Caco-2 (cell line): ENCODE measurements at regions not wholly inside any gene's neighbourhood (a gene's known extent, or its start where the extent isn't known, plus 50 kb on each side); places are given as distances from the start of the nearest gene placed in this dataset.

Experiments used
- BruUV-seq: library from RNA; stranded (reverse); fragments of 400-500 nt; replicated peaks from 2 replicates; lab custom pipeline; 2021; lab: Mats Ljungman, UMichigan
- CTCF ChIA-PET: fragments of 300-600 bp; sonication (Branson Sonifier 250); formaldehyde crosslinking; loops from one replicate; lab custom pipeline; 2022; ENCODE audit warnings: antibody characterized with exemption; lab: Charles Lee
- POLR2A ChIA-PET: fragments of 300-600 bp; sonication (Branson Sonifier 250); formaldehyde crosslinking; loops from one replicate; lab custom pipeline; 2022; ENCODE audit warnings: antibody characterized with exemption; lab: Charles Lee
- DNase-seq, 2 experiments: peaks; one replicate each; pipeline versions ENCODE4 v3.0.0 to v3.0.0-alpha.2; 2020 to 2022
- H3K27me3 ChIP-seq: replicated peaks from 2 replicates; pipeline ENCODE4 v1.6.0; 2011; ENCODE audit warnings: low read length; ENCODE audit not compliant: control insufficient read depth, insufficient read depth
- H3K36me3 ChIP-seq: 2 replicates; pipeline ENCODE4 v1.5.1; 2011; ENCODE audit warnings: low read length; ENCODE audit not compliant: control insufficient read depth, insufficient read depth
- H3K4me1 ChIP-seq: fragments of 250-450 bp; sonication (Bioruptor Pico); 2 replicates; pipeline ENCODE4 v1.5.1; 2020; ENCODE audit warnings: mild to moderate bottlenecking
- H3K4me3 ChIP-seq: 2 replicates; pipeline ENCODE4 v1.5.1; 2011; ENCODE audit warnings: low read depth, mild to moderate bottlenecking, control low read depth, low read length
- H3K9me3 ChIP-seq: fragments of 250-450 bp; sonication (Bioruptor Pico); 2 replicates; pipeline ENCODE4 v1.5.1; 2020; ENCODE audit warnings: mild to moderate bottlenecking, moderate library complexity
- H3K27ac Mint-ChIP-seq: one replicate; pipeline ENCODE4 v1.8.0; 2022; ENCODE audit warnings: mixed read lengths; ENCODE audit not compliant: unreplicated experiment
- H3K27me3 Mint-ChIP-seq: one replicate; pipeline ENCODE4 v1.8.0; 2022; ENCODE audit warnings: mixed read lengths; ENCODE audit not compliant: insufficient read depth, unreplicated experiment
- H3K36me3 Mint-ChIP-seq: one replicate; pipeline ENCODE4 v1.8.0; 2022; ENCODE audit warnings: mild to moderate bottlenecking, mixed read lengths; ENCODE audit not compliant: insufficient read depth, unreplicated experiment
- H3K4me1 Mint-ChIP-seq: one replicate; pipeline ENCODE4 v1.8.0; 2022; ENCODE audit warnings: low read depth, mixed read lengths; ENCODE audit not compliant: unreplicated experiment
- H3K4me3 Mint-ChIP-seq: one replicate; pipeline ENCODE4 v1.8.0; 2022; ENCODE audit warnings: mild to moderate bottlenecking, moderate library complexity, mixed read lengths; ENCODE audit not compliant: unreplicated experiment
- H3K9me3 Mint-ChIP-seq: one replicate; pipeline ENCODE4 v1.8.0; 2022; ENCODE audit warnings: mixed read lengths; ENCODE audit not compliant: unreplicated experiment
- CTCF ChIP-seq, 2 experiments: fragments of 200-600 bp in 1 of 2; IDR thresholded peaks; 1 replicate in 1 of 2; 2 replicates in 1 of 2; pipeline versions ENCODE4 v1.5.1 to v1.8.0; 2011 to 2022; ENCODE audit warnings: antibody characterized with exemption in 1 of 2, control low read depth in 1 of 2, inconsistent platforms in 1 of 2, low read depth in 1 of 2, low read length in 1 of 2, mild to moderate bottlenecking in 1 of 2, moderate library complexity in 1 of 2; ENCODE audit not compliant: insufficient read depth in 1 of 2, severe bottlenecking in 1 of 2, unreplicated experiment in 1 of 2
- intact Hi-C: fragments of 100-400 bp; cut with micrococcal nuclease; formaldehyde crosslinking; loops from one replicate; pipeline ENCODE4 v1.10.0; 2022; ENCODE audit not compliant: unreplicated experiment

DNA sequence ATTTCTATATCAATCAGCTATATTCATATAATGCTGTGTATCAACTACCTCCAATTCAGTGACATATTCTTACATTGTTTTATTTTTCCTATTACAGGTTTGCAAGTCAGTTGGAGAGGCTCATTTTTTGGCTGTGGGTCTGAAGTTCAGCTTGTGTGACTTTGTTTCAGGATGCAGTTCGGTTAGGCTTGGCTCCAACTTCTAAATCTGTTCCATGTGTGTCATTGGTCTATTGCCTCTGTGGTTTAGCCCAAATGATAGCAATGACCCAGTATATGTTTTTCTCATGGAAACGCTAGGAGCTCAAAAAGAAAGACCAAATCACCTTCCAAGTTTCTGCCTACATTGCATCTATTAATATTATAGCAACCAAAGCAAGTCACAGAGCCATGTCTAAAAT is 848.6 kb upstream of the LRFN5 start:
- H3K4me3 ChIP-seq, result no peak overlapping the region
- H3K4me1 Mint-ChIP-seq, result peaks cover 30% of the 10 kb centered on the region
- intact Hi-C loops, result no loop called here
- H3K9me3 Mint-ChIP-seq, result peaks cover 40% of the 10 kb centered on the region
- no peaks in the 10 kb centered on the region for H3K27me3 ChIP-seq
- peaks cover 40% of the 10 kb centered on the region for H3K4me1 ChIP-seq
- peaks cover 40% of the 10 kb centered on the region for H3K9me3 ChIP-seq
- H3K36me3 Mint-ChIP-seq, result peaks cover 22% of the 10 kb centered on the region
- BruUV-seq, result no TSS peak
- no peaks in the 10 kb centered on the region for H3K36me3 ChIP-seq
- CTCF ChIA-PET, result no interaction called here
- DNase-seq, result no peak
- POLR2A ChIA-PET, result no interaction called here
- no peaks in the 10 kb centered on the region for H3K27me3 Mint-ChIP-seq
- TF ChIP-seq CTCF (IDR thresholded peaks at IDR 0.05; ENCODE audit: insufficient read depth in 1 of 2, low read depth in 1 of 2, low read length in 1 of 2, severe bottlenecking in 1 of 2, unreplicated experiment in 1 of 2), result no peak
- H3K4me3 Mint-ChIP-seq, result no peak overlapping the region
- H3K27ac Mint-ChIP-seq, result peak overlapping the region; percentile 92

GRCh38 chr14:40757376-40757950 is 849.2 kb upstream of the LRFN5 start:
- BruUV-seq, result no TSS peak
- intact Hi-C loops, result loop anchor here (1.0 kb wide), 2 partner anchors 86 to 127 kb away; no protein-coding TSS in a partner anchor
- peak overlapping the region; percentile 92 for H3K27ac Mint-ChIP-seq

DNA sequence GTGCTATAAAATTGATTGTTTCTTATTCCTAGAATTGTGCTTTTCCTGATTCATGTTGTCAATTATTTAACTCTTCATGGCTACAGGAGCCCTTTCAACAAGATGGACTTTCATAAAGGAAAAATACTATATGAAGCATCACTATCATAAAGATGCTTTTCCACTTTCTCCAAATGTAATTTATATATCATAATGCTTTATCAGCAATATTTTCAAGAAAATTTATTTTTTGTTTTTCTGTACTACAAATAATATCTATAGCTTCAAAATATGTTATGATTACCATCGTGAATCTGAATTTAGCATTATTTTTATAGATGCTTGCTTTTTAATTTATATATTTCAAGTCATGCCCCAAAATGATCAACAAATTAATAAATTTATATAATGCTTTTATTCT is 873.5 kb upstream of the LRFN5 start:
- ChIA-PET CTCF (no interaction called here), POLR2A (no interaction called here)
- no peaks in the 10 kb centered on the region for H3K27me3 Mint-ChIP-seq
- Histone ChIP-seq H3K9me3 (peaks cover 16% of the 10 kb centered on the region), H3K27me3 (no peaks in the 10 kb centered on the region), H3K4me3 (no peak overlapping the region), H3K36me3 (no peaks in the 10 kb centered on the region), H3K4me1 (no peaks in the 10 kb centered on the region)
- no peak for DNase-seq
- H3K9me3 Mint-ChIP-seq, result peaks cover 31% of the 10 kb centered on the region
- H3K4me3 Mint-ChIP-seq, result no peak overlapping the region
- no TSS peak for BruUV-seq
- no peaks in the 10 kb centered on the region for H3K36me3 Mint-ChIP-seq
- TF ChIP-seq CTCF (IDR thresholded peaks at IDR 0.05; ENCODE audit: insufficient read depth in 1 of 2, low read depth in 1 of 2, low read length in 1 of 2, severe bottlenecking in 1 of 2, unreplicated experiment in 1 of 2), result no peak
- H3K27ac Mint-ChIP-seq, result no peak overlapping the region
- intact Hi-C loops, result no loop called here
- H3K4me1 Mint-ChIP-seq, result no peaks in the 10 kb centered on the region

More at GRCh38 chr14:40757376-40757950, 849.2 kb upstream of the LRFN5 start:
- ChIA-PET CTCF (no interaction called here), POLR2A (no interaction called here)
- Mint-ChIP-seq H3K36me3 (peaks cover 17% of the 10 kb centered on the region), H3K9me3 (peaks cover 34% of the 10 kb centered on the region), H3K27me3 (no peaks in the 10 kb centered on the region), H3K4me1 (peaks cover 30% of the 10 kb centered on the region), H3K4me3 (peak overlapping the region; percentile 38)
- H3K9me3 ChIP-seq, result peaks cover 40% of the 10 kb centered on the region
- no peaks in the 10 kb centered on the region for H3K27me3 ChIP-seq
- no peak for TF ChIP-seq CTCF (IDR thresholded peaks at IDR 0.05; ENCODE audit: insufficient read depth in 1 of 2, low read depth in 1 of 2, low read length in 1 of 2, severe bottlenecking in 1 of 2, unreplicated experiment in 1 of 2)
- H3K4me3 ChIP-seq, result no peak overlapping the region
- H3K4me1 ChIP-seq, result peaks cover 40% of the 10 kb centered on the region
- DNase-seq, result peak; percentile 38 to 65
- H3K36me3 ChIP-seq, result no peaks in the 10 kb centered on the region
